NCI-H2029 (cell line): ENCODE measurements at regions not wholly inside any gene's neighbourhood (a gene's known extent, or its start where the extent isn't known, plus 50 kb on each side); places are given as distances from the start of the nearest gene placed in this dataset.
"Not testable (repeated sequence)": the region's sequence is repeated elsewhere in the genome, so short reads cannot be mapped to it uniquely, and the experiment has no call there.

Source experiments
- DNase-seq: peaks from one replicate; lab custom pipeline; 2025; lab: John Stamatoyannopoulos, UW

DNA sequence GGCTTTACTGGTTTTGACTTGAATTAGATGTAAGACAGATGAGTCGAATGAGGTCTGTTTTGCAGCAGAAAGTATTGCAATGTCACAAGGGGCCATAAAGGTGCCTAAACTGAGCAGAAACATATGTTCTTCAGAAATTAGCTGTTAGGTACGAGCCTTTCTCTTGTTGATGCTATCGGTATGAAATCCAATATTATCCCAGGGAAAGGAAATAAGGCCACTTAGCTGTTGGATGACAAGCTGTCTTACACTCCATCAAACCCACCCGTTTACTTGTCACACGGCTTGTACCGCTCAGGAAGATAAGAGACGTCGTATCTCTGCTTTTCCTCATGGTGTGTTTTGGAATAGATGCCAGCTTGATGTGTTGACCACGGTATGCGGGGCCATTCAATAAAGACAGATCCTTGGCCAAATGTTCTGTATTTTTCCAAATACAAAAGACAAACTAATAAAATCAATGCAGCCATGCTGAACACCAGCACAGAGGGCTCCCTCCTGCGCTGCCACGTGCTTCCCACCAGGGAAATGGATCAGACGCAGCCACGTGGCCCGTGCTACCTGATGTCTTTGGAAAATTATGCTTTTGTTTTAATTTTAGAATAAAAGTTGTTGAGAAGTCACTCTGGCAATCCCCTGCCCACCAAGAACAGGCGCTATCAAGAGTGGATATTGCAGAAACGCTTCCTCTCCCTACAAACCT is 255.9 kb upstream of the SULF2 start:
- no peak for DNase-seq

DNA sequence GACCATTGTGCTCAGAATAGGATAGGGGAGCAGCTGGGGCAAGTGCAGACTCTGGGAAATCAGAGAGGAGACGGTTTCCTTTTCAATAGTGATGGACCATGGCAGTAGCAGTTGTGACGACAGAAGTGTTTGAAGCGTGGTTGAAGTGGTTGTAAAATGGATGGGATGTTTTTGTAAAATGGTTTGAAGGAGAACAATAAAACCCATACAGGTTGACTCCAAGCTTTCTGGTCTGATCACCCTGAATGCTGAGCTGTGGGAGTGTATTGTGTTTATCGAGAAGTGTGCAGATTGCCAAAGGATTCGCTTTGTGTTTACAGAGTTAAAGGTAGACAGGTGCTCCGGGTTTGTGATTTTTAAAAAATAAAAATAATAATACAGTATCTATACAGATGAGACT is 255.2 kb upstream of the SULF2 start:
- peak; percentile 62 for DNase-seq

DNA sequence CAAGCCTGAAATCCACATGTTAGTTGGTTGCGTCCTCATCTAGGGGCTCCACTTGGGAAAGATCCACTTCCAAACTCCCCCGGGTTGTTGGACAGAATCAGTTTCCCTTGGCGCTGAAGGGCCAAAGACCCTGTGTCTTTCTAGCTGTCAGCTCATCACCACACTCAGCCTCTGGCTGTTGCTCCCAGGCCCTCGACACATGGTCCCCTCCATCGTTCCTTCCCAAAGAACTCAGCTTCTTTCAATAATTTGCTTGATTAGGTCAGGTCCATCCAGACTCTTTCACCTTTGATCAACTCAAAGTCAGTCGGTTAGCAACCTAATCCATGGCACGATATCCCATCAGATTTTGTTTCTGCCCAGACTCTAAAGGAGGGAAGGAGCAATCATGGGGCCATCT is 254.8 kb upstream of the SULF2 start:
- DNase-seq, result no peak

DNA sequence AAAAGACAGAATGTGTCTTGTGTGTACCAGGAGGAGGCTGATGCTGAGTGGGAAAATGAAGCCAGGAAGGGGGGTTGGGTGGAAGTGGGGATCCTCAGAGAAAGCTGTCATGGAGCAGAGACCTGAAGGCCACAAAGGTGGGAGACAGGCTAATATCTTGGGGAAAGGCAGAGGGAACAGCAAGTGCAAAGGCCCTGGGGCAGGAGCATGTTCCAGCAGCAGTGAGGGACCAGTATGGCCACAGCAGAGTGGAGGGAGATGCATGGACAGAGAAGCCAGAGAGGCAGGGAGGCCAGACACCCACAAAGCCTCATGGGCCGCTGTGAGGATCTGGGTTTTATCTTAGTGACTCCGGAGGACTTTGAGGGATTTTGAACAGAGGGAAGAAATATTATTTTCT is 254.2 kb upstream of the SULF2 start:
- no peak for DNase-seq

DNA sequence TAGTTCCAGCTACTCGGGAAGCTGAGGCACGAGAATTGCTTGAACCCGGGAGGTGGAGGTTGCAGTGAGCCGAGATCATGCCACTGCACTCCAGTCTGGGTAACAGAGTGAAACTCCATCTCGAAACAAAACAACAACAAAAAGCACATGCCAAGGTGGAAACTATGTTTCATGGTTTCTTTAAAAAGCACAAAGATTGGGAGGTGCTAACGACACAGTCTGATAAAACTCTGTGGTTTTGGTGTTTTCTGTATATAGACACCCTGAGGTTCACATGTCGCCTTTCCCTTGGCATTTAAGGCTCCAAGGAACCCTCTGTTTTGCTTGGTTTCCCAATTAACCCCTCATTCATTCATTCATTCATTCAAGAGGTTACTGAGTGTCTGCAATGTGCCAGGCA is 253.4 kb upstream of the SULF2 start:
- no peak for DNase-seq

DNA sequence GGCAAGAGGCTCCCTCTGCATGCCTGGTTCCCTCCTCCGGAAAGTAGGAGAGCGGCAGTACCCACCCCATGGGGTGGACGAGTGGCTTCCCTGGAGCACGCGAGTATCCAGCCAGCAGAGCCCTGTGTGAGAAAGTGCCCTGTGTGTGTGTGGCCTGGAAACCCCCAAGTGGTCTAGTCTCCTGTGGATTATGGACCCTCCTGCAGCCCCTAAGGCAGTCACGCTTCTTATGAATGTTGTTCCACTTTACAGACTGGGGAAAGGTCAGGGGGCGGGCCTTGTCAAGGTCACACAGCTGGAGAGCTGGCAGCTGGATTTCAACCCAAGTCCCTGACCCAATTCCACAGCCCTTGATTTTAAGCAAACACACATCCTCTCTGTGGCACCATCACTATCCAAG is 252.5 kb upstream of the SULF2 start:
- not testable (repeated sequence) for DNase-seq

DNA sequence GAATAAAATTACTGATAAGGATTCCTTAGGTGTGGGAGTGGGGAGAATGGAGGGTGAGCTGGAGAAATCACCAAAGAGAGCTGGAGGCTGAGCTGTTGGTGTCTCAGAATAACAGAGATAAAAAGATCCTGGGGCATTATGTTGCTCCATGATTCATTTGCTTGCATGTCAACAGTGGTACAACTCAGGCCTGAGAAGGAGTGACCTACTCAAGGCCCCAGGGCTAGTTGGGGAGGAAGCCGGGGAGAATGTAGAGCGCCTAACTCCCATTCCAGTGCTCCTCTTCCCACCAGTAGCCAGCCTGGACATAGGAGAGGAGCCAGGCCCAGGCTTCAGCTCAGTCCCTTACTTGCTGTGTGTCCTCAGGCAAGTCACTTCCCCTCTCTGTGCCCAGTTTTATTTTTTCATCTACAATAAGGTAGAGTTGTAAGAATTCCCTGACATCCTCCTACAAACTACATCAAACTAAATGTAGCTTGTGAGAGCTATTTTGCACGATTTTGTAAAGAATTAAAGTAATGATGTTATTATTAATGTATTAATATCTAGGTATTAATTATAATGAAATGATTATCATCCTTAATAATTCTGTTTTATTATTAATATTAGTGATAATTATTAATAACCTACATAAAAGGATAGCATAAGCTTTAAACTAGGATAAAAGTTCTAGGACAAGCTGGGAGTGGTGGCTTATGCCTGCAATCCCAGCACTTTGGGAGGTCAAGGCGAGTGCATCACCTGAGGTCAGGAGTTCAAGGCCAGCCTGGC is 250.9 kb upstream of the SULF2 start:
- DNase-seq, result no peak

DNA sequence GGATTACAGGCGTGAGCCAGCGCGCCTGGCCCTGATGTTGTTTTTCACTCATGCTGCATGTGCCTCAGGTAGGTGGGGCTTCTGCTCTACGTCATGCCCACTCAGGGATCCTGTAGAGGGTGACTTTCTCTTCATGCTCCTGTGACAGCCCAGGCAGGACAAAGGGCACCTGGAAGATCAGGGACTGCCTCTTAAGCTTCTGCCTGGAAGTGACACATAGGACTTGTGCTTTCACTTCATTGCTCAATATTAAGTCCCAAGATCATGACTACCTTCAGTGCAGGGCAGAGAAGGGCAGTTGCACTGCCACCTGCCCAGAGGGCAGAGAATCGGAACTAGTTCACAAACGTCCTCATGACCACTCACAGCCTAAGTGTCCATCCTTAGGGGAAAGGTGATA is 249.5 kb upstream of the SULF2 start:
- no peak for DNase-seq

DNA sequence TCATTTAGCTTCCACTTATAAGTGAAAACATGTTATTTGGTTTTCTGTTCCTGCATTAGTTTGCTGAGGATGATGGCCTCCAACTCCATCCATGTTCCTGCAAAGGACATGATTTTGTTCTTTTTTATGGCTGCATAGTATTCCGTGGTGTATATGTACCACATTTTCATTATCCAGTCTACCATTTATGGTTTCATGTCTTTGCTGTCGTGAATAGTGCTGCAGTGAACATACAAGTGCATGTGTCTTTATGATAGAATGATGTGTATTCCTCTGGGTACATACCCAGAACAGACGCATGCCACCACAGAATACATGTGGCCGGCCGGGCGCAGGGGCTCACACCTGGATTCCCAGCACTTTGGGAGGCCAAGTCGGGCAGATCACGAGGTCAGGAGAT is 247.7 kb upstream of the SULF2 start:
- DNase-seq, result not testable (repeated sequence)

DNA sequence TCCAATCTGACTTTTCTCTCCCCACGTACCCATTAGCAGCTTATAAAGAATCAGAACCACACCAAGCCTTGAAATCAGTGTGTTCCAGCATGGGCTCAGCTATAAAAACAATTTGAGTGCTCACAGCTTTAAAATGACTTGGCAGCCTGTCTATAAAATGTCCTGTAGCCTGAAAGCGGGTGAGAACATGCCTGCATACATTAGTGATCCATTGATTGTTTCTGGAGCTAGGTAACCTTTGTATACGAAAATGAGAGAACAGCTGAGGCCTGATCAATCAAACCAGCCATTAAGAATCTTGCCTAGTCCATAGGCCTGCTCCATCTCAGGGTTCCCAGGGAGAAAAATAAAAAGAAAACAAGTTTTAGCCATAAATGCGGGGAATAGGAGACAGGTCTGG is 245.8 kb upstream of the SULF2 start:
- no peak for DNase-seq

DNA sequence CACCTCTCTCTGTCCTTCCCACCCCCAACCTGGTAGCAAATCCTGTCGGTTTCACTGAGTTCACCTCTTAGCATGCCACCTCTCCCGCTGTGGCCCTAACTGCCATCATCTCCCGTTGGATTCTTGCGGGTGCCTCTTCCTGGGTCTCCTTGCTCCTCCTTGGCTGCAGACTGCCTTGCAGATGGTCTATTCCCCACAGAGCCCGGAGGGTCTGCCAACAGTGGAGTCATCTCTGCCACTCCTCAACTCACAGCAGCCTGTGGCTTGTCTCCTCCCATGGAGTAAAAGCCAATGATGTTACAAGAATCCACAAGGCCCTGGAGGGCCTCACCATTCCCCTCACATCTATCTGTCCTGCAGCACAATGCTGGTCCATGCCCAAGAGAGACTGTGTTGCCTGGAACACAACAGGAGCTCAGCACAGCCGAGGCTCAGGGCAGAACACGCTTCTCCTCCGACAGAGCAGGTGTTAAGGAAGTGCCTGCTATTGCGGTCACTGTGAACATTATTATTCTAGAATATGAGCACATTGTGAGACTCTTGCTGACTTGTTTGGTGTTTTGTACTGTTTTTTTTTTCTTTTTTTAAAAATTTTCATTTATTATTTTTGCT is 241.8 kb upstream of the SULF2 start:
- DNase-seq, result no peak

DNA sequence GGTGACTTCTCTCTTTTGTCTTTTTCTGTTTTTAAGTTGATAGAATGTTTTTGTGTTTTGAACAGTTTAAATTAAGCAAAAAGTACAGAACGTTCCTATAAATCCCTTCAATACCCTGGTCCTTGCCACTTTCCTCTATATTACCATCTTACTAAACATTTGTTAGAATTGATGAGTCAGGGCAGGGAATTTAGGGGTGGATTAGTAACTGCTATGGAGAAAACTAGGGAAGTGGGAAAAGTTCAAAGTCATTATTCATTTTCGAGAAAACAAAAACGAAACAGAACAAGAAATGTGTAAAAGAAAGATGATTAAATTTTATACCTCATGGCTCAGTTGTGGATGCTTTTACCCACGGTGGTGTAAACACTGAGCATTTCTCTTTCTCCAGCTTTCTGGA is 240.4 kb upstream of the SULF2 start:
- DNase-seq, result no peak

DNA sequence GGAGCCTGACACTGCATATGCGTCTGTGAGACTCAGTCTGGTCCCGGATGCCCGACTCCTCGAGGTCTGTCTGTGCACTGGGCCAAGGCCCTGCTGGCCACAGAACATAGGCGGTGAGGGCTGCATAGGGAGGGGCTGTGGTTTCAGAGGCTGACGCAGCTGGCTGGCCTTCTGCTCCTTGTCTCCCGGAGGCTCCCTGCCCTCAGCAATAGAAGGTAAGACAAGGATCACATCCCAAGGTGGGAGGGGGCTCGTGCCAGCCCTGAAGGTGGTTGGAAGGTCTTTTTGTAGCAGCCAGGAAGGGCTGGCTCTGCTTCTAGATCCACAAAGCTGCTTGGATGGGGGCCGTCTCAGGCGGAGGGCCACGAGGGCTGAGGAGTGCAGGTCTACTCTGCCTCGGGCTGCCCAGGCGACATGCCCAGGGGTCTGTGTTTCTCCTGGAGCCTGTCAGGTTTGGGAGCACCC is 239.8 kb upstream of the SULF2 start:
- DNase-seq, result no peak

DNA sequence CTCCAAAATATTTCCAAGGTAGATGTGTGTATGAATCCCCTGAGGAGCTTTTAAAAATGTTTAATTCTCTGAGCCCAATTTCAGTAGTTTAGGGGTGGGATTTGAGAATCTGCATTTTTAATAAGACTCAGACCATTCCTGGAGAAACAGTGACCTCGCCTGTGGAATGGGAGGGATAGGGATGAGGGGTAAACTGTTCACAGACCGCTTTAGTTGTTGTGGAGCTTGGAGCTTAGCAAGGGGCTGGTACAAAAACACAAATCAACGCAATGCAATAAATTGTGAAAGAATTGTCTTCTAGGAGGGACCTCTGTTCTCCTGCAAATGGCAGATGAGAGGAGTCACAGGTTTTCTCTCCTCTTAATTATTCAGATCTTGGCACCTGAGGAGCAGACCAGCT is 239.3 kb upstream of the SULF2 start:
- DNase-seq, result no peak

DNA sequence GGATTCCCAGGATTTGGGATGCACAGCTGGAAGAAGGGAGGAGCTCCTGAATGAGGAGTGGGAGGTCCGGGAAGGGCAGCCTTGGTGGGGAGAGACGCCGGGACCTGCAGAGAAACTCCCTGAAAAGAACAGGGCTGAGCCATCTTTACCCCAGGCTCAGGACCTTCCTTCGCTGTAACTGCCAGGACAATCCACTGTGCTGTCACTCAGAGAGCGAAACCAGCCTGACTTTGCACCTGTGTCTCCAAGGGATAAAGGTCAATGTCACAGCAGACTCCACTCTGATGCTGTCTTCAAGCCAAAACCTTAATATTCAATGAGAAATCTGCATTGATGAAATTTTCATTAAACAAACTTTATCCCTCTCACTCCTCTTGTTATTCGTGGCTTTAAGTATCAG is 235.4 kb upstream of the SULF2 start:
- not testable (repeated sequence) for DNase-seq

DNA sequence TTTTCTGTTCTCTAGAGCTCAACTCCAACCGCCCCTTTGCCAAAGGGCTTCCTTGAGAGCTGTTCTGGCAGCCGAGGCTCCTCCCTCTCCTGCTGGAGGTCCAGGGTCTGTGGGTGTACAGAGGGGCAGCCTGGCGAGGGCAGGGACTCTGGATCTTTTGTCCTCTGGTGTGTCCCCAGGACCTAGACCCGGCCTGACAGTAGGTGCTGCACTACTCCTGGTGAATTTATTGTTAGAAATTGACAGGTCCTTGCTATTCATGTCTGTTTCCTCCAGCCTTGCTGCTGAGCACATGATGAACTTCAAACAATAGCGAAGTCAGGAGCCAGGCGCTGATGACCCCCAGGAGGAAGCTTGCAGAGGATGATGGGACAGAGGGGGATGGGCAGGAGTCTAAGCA is 234.7 kb upstream of the SULF2 start:
- DNase-seq, result no peak

DNA sequence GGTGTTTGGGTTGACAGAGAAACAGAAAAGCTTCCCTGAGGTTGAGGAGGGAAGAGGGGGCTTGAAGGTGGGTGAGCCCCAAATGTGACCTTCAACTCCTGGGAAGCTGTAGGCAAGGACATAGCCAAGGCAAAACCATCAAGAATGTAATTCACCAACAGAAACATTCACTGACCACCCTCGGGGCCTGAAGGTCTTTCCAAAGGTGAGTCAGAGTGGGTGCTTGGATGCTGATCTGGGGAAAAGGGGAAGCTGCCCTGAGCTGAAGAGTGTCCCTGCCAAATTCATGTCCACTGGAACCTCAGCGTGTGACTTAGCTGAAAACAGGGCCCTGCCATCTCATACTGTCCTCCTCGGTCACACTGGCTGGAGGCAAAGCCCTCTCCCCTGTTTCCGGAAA is 234.2 kb upstream of the SULF2 start:
- no peak for DNase-seq

DNA sequence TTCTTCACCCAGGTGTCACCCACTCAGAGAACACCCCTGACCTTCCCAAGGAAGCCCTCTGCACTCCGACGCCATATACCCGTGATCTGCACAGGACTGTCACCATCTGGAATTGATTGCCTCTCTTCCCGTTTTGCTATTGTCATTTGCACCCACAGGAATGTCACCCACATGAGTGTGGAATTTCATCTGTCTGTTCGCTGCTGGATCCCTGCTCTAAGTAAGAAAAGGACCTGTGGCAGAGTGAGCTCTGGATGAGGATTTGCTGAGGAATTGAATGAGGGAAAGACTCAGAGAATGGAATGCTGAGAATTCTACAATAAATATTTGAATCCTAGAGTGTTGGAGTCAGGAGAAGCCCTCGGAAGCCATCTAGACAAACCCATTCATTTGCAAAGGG is 233.6 kb upstream of the SULF2 start:
- not testable (repeated sequence) for DNase-seq

DNA sequence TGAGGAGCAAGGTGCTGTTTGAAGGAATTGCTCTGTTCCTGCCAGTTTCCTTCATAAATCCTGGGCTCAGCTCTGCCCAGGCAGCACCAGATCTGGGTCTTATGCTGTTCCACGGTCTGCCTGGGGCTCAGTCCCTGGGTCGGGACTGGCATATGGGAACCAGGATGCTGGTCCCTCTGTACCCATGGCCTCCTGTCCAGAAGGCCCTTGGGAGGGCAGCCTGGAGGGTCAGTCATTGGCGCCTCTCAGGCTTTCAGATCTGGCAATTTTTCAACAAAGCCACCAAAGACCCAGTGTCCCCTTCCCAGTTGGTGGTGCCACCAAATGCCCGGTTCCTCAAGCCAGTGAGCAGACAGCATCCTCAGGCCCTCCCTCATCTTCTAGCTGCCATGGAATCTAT is 232.7 kb upstream of the SULF2 start:
- DNase-seq, result no peak

DNA sequence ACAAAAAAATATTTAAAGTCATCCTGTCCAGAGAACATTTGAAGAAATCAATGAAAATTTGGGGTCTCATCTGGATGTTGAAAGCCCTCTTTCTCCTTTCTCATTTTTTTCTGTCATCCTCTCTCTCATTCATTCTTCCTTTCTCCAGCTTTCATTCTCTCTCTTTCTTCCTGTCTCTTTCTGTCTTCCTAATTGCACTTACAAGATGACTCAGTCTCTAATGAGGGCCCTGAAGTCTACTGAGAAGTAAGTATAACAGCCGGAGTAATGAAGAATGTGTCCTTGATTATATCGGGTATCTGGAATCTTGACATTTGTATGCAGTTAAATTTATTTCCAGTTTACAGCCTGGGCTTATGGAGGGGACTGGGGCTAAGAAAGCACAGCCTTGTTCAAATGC is 232.2 kb upstream of the SULF2 start:
- no peak for DNase-seq

DNA sequence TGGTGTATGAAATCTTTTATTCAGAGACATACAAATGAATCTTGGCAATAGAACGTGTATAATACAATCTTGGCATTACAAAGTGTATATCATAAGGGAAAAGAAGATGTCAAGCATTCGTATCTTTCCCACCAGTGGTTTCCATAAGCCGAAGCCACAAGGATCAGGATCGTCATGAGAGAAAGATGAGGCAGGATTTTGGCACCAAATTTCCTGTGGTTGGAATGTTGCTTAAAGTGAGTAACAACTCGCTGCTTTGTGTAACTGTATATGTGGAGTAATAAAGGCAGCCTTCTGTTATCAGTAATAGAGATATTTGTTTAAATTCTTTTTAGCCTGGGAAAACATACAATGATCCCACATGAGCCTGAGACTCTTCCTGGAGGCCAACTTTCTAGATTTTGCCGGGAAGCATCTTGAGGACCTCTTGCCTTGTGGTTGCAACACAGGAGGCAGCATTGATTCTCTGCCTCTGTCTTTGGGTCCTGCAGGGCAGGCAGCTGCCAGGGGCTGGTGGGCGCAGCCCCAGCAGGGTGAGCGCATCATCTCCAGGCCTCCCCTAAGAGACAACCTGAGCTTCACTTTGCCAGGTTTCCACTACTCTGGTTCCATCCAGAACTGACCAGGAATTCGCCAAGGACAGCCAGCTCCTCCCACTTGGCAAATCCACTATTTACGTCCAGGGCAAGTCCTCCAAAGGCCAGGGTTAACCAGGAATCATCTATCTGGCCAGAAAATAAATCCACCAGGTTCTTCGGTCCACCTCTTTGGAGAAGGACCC is 230.9 kb upstream of the SULF2 start:
- no peak for DNase-seq

DNA sequence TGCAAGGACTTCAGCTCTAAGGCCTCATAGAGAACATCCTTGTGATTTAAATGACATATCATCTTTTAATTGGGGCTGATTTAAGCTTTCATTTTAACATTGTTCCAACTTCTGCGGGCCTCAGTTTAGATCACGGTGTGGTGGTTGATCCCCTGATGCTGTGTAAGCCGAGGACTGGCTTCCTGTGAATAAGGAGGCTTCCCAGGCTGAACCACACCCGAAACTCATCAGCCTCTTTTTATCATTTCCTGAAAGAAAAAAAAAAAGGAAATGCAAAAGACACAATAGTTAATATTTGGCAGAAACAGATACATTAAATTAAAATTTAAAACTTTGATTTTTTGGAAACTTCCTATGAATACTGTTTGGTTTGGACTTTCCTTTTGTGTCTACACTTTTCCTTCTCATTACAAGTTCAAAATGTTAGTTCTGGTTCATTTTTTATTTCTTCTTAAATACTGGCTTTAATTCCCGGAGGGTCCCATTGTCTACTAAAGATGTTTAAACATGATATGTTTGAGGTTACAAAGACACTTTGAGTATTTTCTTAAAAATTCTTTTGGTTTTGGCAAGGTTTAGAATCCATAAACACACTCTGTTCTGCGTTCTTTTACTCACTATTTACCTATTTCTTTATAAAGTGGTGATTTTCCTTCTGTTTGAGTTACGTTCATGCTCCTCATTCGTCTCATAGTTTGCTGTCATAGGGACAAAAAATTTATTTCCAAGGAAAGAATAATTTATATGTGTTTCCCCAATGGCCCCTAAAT is 230.0 kb upstream of the SULF2 start:
- no peak for DNase-seq
